ENCODE measurements at regions not wholly inside any gene's neighbourhood (a gene's known extent, or its start where the extent isn't known, plus 50 kb on each side); places are given as distances from the start of the nearest gene placed in this dataset.

DNA sequence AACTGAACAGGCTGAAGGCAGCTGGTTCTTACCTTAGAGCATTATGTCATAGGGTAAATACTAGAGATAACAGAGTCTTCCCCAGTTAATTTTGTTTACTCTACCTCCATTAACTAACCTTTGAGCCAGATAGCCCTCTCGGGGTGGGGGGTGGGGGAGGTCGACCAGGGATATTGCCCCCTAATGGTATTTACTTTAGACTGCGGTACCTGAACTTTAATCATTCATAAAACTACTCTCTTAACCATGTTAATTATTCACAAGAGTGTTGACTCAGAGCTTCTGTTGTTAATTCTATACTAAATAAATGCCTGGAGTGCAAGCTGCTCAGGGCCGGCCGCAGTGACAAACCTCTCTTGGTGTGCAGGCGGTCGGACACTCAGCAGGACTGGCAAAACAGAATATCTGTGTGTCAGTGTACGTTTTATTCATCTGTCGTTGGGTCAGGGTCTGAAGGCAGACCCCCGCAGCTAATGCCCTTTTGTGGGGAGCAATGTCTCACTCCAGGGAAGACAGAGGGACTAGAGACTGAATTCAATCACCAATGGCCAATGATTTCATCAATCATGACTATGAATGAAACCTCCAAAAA is 152.4 kb upstream of the COL21A1 start (continued):
- TF ChIP-seq, protein P1, sequence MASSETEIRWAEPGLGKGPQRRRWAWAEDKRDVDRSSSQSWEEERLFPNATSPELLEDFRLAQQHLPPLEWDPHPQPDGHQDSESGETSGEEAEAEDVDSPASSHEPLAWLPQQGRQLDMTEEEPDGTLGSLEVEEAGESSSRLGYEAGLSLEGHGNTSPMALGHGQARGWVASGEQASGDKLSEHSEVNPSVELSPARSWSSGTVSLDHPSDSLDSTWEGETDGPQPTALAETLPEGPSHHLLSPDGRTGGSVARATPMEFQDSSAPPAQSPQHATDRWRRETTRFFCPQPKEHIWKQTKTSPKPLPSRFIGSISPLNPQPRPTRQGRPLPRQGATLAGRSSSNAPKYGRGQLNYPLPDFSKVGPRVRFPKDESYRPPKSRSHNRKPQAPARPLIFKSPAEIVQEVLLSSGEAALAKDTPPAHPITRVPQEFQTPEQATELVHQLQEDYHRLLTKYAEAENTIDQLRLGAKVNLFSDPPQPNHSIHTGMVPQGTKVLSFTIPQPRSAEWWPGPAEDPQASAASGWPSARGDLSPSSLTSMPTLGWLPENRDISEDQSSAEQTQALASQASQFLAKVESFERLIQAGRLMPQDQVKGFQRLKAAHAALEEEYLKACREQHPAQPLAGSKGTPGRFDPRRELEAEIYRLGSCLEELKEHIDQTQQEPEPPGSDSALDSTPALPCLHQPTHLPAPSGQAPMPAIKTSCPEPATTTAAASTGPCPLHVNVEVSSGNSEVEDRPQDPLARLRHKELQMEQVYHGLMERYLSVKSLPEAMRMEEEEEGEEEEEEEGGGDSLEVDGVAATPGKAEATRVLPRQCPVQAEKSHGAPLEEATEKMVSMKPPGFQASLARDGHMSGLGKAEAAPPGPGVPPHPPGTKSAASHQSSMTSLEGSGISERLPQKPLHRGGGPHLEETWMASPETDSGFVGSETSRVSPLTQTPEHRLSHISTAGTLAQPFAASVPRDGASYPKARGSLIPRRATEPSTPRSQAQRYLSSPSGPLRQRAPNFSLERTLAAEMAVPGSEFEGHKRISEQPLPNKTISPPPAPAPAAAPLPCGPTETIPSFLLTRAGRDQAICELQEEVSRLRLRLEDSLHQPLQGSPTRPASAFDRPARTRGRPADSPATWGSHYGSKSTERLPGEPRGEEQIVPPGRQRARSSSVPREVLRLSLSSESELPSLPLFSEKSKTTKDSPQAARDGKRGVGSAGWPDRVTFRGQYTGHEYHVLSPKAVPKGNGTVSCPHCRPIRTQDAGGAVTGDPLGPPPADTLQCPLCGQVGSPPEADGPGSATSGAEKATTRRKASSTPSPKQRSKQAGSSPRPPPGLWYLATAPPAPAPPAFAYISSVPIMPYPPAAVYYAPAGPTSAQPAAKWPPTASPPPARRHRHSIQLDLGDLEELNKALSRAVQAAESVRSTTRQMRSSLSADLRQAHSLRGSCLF (CRISPR knock-in tag; IDR thresholded peaks at IDR 0.05; ENCODE audit: borderline replicate concordance): peak; percentile 67; the same call in 1 of the 2 replicates
- no peak for TF ChIP-seq ZNF30 (CRISPR knock-in tag; IDR thresholded peaks at IDR 0.05)
- TF ChIP-seq CREB1 (IDR thresholded peaks at IDR 0.05): peak; percentile 31; the same call in 1 of the 2 replicates
- TF ChIP-seq CREB1 (CRISPR knock-in tag; IDR thresholded peaks at IDR 0.05): peak; percentile 69
- TF ChIP-seq NR2F1 (CRISPR knock-in tag; IDR thresholded peaks at IDR 0.05): peak in 1 of 2 experiments; percentile 75; a peak in 2 of 4 replicates
- no peak for TF ChIP-seq SUZ12 (IDR thresholded peaks at IDR 0.05; ENCODE audit: low read depth, low read length)
- TF ChIP-seq, protein P2, sequence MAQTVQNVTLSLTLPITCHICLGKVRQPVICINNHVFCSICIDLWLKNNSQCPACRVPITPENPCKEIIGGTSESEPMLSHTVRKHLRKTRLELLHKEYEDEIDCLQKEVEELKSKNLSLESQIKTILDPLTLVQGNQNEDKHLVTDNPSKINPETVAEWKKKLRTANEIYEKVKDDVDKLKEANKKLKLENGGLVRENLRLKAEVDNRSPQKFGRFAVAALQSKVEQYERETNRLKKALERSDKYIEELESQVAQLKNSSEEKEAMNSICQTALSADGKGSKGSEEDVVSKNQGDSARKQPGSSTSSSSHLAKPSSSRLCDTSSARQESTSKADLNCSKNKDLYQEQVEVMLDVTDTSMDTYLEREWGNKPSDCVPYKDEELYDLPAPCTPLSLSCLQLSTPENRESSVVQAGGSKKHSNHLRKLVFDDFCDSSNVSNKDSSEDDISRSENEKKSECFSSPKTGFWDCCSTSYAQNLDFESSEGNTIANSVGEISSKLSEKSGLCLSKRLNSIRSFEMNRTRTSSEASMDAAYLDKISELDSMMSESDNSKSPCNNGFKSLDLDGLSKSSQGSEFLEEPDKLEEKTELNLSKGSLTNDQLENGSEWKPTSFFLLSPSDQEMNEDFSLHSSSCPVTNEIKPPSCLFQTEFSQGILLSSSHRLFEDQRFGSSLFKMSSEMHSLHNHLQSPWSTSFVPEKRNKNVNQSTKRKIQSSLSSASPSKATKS (CRISPR knock-in tag; IDR thresholded peaks at IDR 0.05): peak; percentile 83; the same call in 1 of the 2 replicates
- TF ChIP-seq, protein P3, sequence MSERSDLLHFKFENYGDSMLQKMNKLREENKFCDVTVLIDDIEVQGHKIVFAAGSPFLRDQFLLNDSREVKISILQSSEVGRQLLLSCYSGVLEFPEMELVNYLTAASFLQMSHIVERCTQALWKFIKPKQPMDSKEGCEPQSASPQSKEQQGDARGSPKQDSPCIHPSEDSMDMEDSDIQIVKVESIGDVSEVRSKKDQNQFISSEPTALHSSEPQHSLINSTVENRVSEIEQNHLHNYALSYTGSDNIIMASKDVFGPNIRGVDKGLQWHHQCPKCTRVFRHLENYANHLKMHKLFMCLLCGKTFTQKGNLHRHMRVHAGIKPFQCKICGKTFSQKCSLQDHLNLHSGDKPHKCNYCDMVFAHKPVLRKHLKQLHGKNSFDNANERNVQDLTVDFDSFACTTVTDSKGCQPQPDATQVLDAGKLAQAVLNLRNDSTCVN (CRISPR knock-in tag; IDR thresholded peaks at IDR 0.05; ENCODE audit: borderline replicate concordance): peak; percentile 81; the same call in 1 of the 2 replicates
- no peak for TF ChIP-seq ZNF557 (CRISPR knock-in tag; IDR thresholded peaks at IDR 0.05)
- TF ChIP-seq MYNN (CRISPR knock-in tag; IDR thresholded peaks at IDR 0.05; ENCODE audit: low read depth): no peak; the same call in 1 of the 2 replicates
- TF ChIP-seq, protein P4, sequence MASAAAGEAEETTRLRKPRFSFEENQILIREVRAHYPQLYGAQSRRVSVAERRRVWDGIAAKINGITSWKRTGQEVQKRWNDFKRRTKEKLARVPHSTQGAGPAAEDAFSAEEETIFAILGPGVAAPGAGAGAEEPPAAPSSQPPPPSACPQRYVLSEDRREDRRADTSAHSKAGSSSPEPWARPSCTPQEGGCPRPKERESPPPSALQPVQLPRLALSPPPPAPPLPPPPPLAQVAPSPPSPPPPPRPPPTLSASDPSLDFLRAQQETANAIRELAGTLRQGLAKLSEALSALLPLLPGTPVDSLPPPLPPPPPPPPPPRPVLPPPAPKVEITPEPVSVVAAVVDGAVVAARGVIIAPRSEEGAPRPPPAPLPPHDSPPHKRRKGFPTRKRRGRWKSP (CRISPR knock-in tag; IDR thresholded peaks at IDR 0.05): peak; percentile 78; the same call in 1 of the 2 replicates
- TF ChIP-seq DMAP1 (CRISPR knock-in tag; IDR thresholded peaks at IDR 0.05): peak; percentile 66; the same call in 1 of the 2 replicates
- 0 out of 2 replicates have a peak, but pooled peaks have one; percentile 19 for TF ChIP-seq SRF (IDR thresholded peaks at IDR 0.05; ENCODE audit: low read depth, low read length)
- TF ChIP-seq ZMYM3 (CRISPR knock-in tag; IDR thresholded peaks at IDR 0.05): peak; percentile 100
- peak; percentile 94 for TF ChIP-seq NR2F6 (IDR thresholded peaks at IDR 0.05)
- peak; percentile 84 for TF ChIP-seq NR2F6 (CRISPR knock-in tag; IDR thresholded peaks at IDR 0.05)
- TF ChIP-seq, protein P5, sequence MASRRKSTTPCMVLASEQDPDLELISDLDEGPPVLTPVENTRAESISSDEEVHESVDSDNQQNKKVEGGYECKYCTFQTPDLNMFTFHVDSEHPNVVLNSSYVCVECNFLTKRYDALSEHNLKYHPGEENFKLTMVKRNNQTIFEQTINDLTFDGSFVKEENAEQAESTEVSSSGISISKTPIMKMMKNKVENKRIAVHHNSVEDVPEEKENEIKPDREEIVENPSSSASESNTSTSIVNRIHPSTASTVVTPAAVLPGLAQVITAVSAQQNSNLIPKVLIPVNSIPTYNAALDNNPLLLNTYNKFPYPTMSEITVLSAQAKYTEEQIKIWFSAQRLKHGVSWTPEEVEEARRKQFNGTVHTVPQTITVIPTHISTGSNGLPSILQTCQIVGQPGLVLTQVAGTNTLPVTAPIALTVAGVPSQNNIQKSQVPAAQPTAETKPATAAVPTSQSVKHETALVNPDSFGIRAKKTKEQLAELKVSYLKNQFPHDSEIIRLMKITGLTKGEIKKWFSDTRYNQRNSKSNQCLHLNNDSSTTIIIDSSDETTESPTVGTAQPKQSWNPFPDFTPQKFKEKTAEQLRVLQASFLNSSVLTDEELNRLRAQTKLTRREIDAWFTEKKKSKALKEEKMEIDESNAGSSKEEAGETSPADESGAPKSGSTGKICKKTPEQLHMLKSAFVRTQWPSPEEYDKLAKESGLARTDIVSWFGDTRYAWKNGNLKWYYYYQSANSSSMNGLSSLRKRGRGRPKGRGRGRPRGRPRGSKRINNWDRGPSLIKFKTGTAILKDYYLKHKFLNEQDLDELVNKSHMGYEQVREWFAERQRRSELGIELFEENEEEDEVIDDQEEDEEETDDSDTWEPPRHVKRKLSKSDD (CRISPR knock-in tag; IDR thresholded peaks at IDR 0.05; ENCODE audit: low read depth): peak; percentile 34; the same call in 1 of the 2 replicates
- TF ChIP-seq MXD4 (CRISPR knock-in tag; IDR thresholded peaks at IDR 0.05): no peak

Data from HepG2 (cell line).